ENCODE measurements at regions not wholly inside any gene's neighbourhood (a gene's known extent, or its start where the extent isn't known, plus 50 kb on each side); places are given as distances from the start of the nearest gene placed in this dataset.

DNA sequence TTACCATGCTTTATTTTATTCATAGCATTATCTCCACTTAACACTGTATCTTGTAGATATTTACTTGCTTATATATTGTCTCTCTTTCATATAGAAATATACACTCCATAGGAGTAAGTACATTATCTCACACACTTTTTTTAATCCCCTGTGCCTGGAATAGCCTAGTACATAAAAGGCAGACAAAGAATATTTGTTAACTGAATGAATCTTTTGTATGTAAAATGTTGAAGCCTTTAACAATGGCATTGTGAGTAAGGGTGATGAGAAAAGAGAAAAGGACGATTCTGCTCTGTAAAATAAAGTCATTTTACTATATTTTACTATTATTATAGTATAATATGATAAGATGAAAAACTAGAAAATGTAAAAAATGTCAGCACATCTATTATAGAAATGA is 97.7 kb upstream of the PDHA2 start:
- Histone ChIP-seq H3K4me1 (ENCODE audit: insufficient read depth, low read length) (no peaks in the 10 kb centered on the region), H3K36me3 (ENCODE audit: insufficient read depth, low read length) (no peaks in the 10 kb centered on the region), H3K4me3 (ENCODE audit: low read length) (no peak overlapping the region), H3K9me3 (ENCODE audit: control insufficient read depth in 1 of 2, insufficient read depth in 1 of 2, low read length in 2 of 2) (peaks cover 0 to 4% of the 10 kb centered on the region in 2 experiments), H3K27me3 (ENCODE audit: control insufficient read depth in 1 of 2, insufficient read depth in 2 of 2, low read length in 2 of 2) (no peaks in the 10 kb centered on the region), H3K27ac (ENCODE audit: low read depth in 1 of 2, low read length in 2 of 2) (no peak overlapping the region)
- intact Hi-C loops (cut with DNase I, micrococcal nuclease), result loop anchor here in 1 of 2 experiments (2.0 kb wide), 1 partner anchor 59 kb away; no protein-coding TSS in a partner anchor
- Mint-ChIP-seq H3K4me1 (ENCODE audit: low read depth) (no peaks in the 10 kb centered on the region), H3K27me3 (no peaks in the 10 kb centered on the region), H3K36me3 (ENCODE audit: low read depth) (no peaks in the 10 kb centered on the region), H3K27ac (no peak overlapping the region), H3K4me3 (no peak overlapping the region), H3K9me3 (peaks cover 7% of the 10 kb centered on the region)
- ChIA-PET CTCF (no interaction called here), POLR2A (no interaction called here)
- DNase-seq (no peak), ATAC-seq (ENCODE audit: poor library complexity) (no peak)
- TF ChIP-seq, protein P1, sequence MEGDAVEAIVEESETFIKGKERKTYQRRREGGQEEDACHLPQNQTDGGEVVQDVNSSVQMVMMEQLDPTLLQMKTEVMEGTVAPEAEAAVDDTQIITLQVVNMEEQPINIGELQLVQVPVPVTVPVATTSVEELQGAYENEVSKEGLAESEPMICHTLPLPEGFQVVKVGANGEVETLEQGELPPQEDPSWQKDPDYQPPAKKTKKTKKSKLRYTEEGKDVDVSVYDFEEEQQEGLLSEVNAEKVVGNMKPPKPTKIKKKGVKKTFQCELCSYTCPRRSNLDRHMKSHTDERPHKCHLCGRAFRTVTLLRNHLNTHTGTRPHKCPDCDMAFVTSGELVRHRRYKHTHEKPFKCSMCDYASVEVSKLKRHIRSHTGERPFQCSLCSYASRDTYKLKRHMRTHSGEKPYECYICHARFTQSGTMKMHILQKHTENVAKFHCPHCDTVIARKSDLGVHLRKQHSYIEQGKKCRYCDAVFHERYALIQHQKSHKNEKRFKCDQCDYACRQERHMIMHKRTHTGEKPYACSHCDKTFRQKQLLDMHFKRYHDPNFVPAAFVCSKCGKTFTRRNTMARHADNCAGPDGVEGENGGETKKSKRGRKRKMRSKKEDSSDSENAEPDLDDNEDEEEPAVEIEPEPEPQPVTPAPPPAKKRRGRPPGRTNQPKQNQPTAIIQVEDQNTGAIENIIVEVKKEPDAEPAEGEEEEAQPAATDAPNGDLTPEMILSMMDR (IDR thresholded peaks at IDR 0.05), result no peak

DNA sequence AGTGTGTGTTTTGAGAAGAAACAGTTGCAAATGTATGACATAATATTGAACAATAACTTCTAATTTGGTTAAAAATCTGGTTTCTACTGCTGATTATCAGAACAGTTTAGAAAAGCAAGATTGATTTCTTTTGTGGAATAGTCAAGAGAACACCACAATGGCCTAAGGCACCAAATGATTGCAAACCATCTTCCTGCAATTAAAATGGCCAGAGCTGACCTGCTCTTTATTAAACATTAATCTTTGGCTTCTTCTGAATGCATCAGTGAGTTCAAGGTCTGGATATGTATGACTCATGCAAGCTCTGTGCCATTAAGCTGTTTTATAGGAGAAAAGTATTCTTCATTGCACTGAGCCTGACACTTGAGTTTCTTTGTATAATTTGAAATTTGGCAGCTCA is 107.8 kb upstream of the PDHA2 start:
- no peak for DNase-seq
- no peaks in the 10 kb centered on the region for H3K4me1 Mint-ChIP-seq (ENCODE audit: low read depth)
- TF ChIP-seq, protein P1 (IDR thresholded peaks at IDR 0.05), result no peak
- H3K27ac Mint-ChIP-seq, result no peak overlapping the region
- H3K9me3 ChIP-seq (ENCODE audit: control insufficient read depth in 1 of 2, insufficient read depth in 1 of 2, low read length in 2 of 2), result peaks cover 0 to 5% of the 10 kb centered on the region in 2 experiments
- ChIA-PET POLR2A (no interaction called here), CTCF (no interaction called here)
- no peak overlapping the region for H3K4me3 Mint-ChIP-seq
- H3K36me3 Mint-ChIP-seq (ENCODE audit: low read depth), result no peaks in the 10 kb centered on the region
- intact Hi-C loops (cut with DNase I, micrococcal nuclease), result no loop called here
- H3K9me3 Mint-ChIP-seq, result peaks cover 3% of the 10 kb centered on the region
- ATAC-seq (ENCODE audit: poor library complexity), result no peak
- no peaks in the 10 kb centered on the region for H3K4me1 ChIP-seq (ENCODE audit: insufficient read depth, low read length)
- H3K4me3 ChIP-seq (ENCODE audit: low read length), result no peak overlapping the region
- H3K27me3 Mint-ChIP-seq, result no peaks in the 10 kb centered on the region
- no peaks in the 10 kb centered on the region for H3K36me3 ChIP-seq (ENCODE audit: insufficient read depth, low read length)
- no peaks in the 10 kb centered on the region for H3K27me3 ChIP-seq (ENCODE audit: control insufficient read depth in 1 of 2, insufficient read depth in 2 of 2, low read length in 2 of 2)
- no peak overlapping the region for H3K27ac ChIP-seq (ENCODE audit: low read depth in 1 of 2, low read length in 2 of 2)

DNA sequence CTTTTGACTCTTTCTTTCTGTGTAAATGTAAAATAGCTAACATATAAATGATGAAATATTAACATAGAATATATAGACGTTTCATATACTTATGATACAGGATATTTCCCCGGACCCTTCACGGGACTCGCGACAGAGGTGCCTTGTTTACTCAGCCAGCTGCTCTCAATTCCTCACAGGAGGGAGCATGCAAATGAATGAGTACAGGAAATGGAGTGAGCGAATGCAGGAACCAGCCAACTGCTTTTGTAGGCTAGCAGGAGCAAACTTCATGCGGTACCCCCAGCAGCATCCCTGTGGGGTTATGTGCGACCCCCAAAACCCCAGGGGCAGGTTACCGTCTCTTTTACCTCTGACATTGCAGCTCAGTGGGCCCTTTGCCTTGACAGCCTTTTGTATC is 110.3 kb upstream of the PDHA2 start:
- TF ChIP-seq, protein P1 (IDR thresholded peaks at IDR 0.05), result no peak
- H3K27me3 Mint-ChIP-seq, result no peaks in the 10 kb centered on the region
- H3K4me3 Mint-ChIP-seq, result no peak overlapping the region
- H3K4me1 Mint-ChIP-seq (ENCODE audit: low read depth), result no peaks in the 10 kb centered on the region
- H3K27me3 ChIP-seq (ENCODE audit: control insufficient read depth in 1 of 2, insufficient read depth in 2 of 2, low read length in 2 of 2), result no peaks in the 10 kb centered on the region
- no peaks in the 10 kb centered on the region for H3K36me3 Mint-ChIP-seq (ENCODE audit: low read depth)
- DNase-seq (no peak), ATAC-seq (ENCODE audit: poor library complexity) (no peak)
- peaks cover 0 to 5% of the 10 kb centered on the region in 2 experiments for H3K9me3 ChIP-seq (ENCODE audit: control insufficient read depth in 1 of 2, insufficient read depth in 1 of 2, low read length in 2 of 2)
- H3K9me3 Mint-ChIP-seq, result no peaks in the 10 kb centered on the region
- H3K27ac ChIP-seq (ENCODE audit: low read depth in 1 of 2, low read length in 2 of 2), result no peak overlapping the region
- ChIA-PET POLR2A (no interaction called here), CTCF (no interaction called here)
- no peaks in the 10 kb centered on the region for H3K4me1 ChIP-seq (ENCODE audit: insufficient read depth, low read length)
- H3K27ac Mint-ChIP-seq, result no peak overlapping the region
- no peak overlapping the region for H3K4me3 ChIP-seq (ENCODE audit: low read length)
- no peaks in the 10 kb centered on the region for H3K36me3 ChIP-seq (ENCODE audit: insufficient read depth, low read length)
- intact Hi-C loops (cut with DNase I, micrococcal nuclease), result no loop called here
